ENCODE measurements at regions not wholly inside any gene's neighbourhood (a gene's known extent, or its start where the extent isn't known, plus 50 kb on each side); places are given as distances from the start of the nearest gene placed in this dataset.

GRCh38 chr6:40038626-40039025 lies 104.4 kb upstream of the MOCS1 start:
- ATAC-seq (no peak), DNase-seq (no peak)
- intact Hi-C loops (cut with micrococcal nuclease) = no loop called here

DNA sequence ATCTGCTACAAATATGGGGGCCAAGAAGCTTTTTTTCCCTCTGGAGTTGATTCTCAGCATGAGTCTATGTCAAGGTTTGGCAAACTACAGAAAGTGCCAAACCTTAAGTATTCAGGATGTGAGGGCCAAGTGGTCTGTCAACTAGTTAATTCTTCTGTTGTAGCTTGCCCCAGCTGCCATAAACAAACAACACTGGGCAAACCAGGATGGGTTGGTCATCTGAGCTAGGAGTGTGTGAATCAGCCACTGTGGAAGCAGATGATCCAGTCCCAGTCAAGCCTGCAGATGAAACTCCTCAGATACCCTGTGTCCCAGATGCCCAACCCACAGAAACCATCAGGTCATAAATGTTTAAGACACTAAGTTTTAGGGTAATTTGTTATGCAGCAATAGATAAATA lies 103.0 kb upstream of the MOCS1 start:
- ATAC-seq (no peak), DNase-seq (no peak)
- intact Hi-C loops (cut with micrococcal nuclease) = no loop called here

GRCh38 chr6:40036186-40036585 lies 101.9 kb upstream of the MOCS1 start:
- intact Hi-C loops (cut with micrococcal nuclease) = no loop called here
- ATAC-seq (no peak), DNase-seq (no peak)

GRCh38 chr6:40028449-40028848 lies 94.2 kb upstream of the MOCS1 start:
- no peak for ATAC-seq
- no peak for DNase-seq
- intact Hi-C loops (cut with micrococcal nuclease) = no loop called here

- no peak for DNase-seq
- intact Hi-C loops (cut with micrococcal nuclease) = no loop called here
- ATAC-seq = no peak
Observed at GRCh38 chr6:40022867-40023266, 88.6 kb upstream of the MOCS1 start.

GRCh38 chr6:40020166-40020565 lies 85.9 kb upstream of the MOCS1 start:
- DNase-seq (no peak), ATAC-seq (no peak)
- intact Hi-C loops (cut with micrococcal nuclease) = no loop called here

- no peak for DNase-seq
- intact Hi-C loops (cut with micrococcal nuclease) = no loop called here
- ATAC-seq = no peak
Observed at GRCh38 chr6:40015530-40015929, 81.3 kb upstream of the MOCS1 start.

- intact Hi-C loops (cut with micrococcal nuclease) = no loop called here
- no peak for DNase-seq
- ATAC-seq = no peak
Observed at GRCh38 chr6:40011844-40012243, 77.6 kb upstream of the MOCS1 start.

DNA sequence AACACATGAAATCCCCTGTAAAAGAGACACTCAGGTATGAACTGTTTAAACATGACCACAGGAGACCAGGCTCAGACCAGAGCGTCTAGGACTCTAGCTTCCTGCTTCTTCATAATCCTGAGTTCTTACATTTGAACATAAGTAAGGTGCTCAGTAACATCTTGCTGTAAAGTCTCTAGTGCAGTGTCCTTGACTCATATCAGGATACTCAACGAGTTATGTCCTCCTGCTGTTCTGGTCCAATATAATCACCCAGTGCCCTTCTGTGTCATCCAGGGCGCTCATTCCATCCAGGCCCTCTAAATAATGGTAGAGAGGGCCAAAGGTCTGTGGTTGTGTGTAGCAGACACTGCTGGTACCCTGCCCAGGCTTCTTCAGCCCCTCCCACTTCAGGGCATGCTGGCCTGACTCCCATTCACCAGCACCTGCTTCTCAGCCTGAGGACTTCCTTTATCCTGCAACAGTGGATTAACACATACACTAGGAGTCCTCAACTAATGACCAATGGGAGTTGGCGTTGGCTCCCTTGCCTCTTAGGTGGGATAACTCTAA lies 66.8 kb upstream of the MOCS1 start:
- DNase-seq (no peak), ATAC-seq (no peak)
- intact Hi-C loops (cut with micrococcal nuclease) = no loop called here

DNA sequence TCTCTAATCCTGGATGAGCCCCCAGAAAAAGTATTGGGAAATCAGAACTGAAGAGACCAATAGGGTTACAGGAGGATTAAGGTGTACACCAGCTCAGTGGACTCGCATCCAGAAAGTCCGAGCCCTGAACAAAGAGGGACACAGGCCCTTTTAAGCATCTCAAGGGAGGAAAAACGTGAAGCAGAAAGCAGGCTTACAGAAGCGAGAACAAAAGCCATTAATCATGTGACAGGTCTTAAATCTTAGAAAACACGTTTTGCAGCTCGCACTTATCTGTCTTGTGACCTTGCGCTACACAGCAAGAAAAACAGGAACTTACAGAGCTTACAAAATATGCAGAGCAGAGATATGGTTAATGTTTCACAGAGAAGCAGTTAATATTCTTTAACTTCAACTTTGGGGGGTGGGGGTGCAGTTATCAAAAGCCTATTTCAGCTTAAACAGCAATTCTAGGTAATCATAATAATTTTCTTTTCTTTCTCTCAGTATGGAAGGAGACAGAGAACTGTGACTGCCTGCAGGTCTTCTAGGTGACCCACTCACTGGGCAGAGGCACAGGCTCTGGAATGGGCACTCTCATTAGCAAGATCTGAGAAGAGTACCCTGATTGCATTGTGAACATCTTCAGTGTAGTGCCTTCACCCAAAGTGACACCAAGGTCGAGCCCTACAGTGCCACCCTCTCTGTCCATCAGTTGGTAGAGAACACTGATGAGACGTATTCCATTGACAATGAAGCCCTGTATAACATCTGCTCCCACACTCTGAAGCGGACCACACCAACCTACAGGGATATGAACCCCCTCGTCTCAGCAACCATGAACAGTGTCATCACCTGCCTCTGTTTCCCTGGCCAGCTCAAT lies 65.0 kb upstream of the MOCS1 start:
- DNase-seq = no peak
- ATAC-seq = no peak
- intact Hi-C loops (cut with micrococcal nuclease) = no loop called here

- DNase-seq = no peak
- no peak for ATAC-seq
- intact Hi-C loops (cut with micrococcal nuclease) = no loop called here
Observed at GRCh38 chr6:39998126-39998525, 63.9 kb upstream of the MOCS1 start.

DNA sequence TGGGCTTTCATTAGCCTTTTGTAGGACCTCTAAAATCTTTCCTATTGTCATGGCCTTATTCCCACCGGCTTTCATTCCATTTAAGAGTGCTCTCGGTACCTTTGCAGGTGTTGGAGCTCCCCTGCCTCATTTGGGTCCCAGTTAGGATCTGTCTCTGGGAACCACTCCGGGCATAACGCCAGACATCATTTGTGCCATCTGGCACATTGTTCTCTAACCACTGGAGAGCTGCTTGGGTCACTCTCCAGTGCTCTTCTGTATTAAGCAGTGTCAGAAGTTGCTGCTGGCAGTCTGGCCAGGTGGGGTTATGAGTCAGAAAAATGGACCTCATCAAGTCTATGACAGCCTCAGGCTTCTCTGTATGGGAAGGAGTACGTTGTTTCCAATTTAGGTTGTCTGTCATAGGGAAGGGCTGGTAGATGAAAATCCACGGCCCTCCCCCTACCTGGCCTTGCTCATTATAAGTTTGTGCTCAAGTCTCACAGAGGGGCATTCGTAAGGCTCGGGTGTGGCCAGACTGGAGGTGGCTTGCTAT lies 62.9 kb upstream of the MOCS1 start:
- DNase-seq (no peak), ATAC-seq (no peak)
- intact Hi-C loops (cut with micrococcal nuclease) = no loop called here

- intact Hi-C loops (cut with micrococcal nuclease) = no loop called here
- ATAC-seq (no peak), DNase-seq (no peak)
Observed at GRCh38 chr6:39995633-39996032, 61.4 kb upstream of the MOCS1 start.

DNA sequence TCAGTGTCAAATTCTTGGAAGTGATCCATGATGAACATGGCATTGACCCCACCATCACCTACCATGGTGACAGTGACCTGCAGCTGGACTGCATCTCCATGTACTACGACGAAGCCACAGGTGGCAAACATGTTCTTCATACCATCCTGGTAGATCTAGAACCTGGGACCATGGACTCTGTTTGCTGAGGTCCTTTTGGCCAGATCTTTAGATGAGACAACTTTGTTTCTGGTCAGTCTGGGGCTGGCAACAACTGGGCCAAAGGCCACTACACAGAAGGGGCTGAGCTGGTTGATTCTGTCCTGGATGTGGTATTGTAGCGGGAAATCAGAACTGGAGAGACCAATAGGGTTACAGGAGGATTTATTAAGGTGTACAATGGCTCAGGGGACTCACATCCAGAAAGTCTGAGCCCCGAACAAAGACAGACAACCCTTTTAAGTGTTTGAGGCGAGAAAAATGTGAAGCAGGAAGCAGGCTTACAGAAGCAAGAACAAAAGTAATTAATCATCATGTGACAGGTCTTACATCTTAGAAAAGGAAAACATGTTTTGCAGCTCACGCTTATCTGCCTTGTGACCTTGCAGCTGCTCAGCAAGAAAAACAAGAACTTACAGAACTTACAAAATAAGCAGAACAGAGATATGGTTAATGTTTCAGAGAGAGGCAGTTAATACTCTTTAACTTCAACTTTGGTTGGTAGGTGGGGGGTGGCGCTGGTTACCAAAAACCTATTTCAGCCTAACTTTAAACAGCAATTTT lies 58.8 kb upstream of the MOCS1 start:
- ATAC-seq (no peak), DNase-seq (no peak)
- intact Hi-C loops (cut with micrococcal nuclease) = no loop called here
